ENCODE measurements at regions not wholly inside any gene's neighbourhood (a gene's known extent, or its start where the extent isn't known, plus 50 kb on each side); places are given as distances from the start of the nearest gene placed in this dataset.

- Mint-ChIP-seq H3K9me3 (ENCODE audit: unreplicated experiment) (no peaks in the 10 kb centered on the region), H3K4me1 (ENCODE audit: low read depth, unreplicated experiment) (no peaks in the 10 kb centered on the region), H3K4me3 (ENCODE audit: unreplicated experiment) (no peak overlapping the region), H3K36me3 (ENCODE audit: unreplicated experiment) (no peaks in the 10 kb centered on the region), H3K27ac (ENCODE audit: unreplicated experiment) (no peak overlapping the region), H3K27me3 (ENCODE audit: unreplicated experiment) (peaks cover 3% of the 10 kb centered on the region)
- no peak for TF ChIP-seq CTCF (IDR thresholded peaks at IDR 0.05; ENCODE audit: partially characterized antibody, unreplicated experiment)
- DNase-seq, result no peak
Measured at GRCh38 chr2:120926463-120927264, 191.0 kb downstream of the GLI2 start.

GRCh38 chr2:120927265-120927628 lies 191.6 kb downstream of the GLI2 start:
- peaks cover under 1% of the 10 kb centered on the region for H3K9me3 Mint-ChIP-seq (ENCODE audit: unreplicated experiment)
- H3K36me3 Mint-ChIP-seq (ENCODE audit: unreplicated experiment), result no peaks in the 10 kb centered on the region
- H3K4me1 Mint-ChIP-seq (ENCODE audit: low read depth, unreplicated experiment), result no peaks in the 10 kb centered on the region
- H3K27me3 Mint-ChIP-seq (ENCODE audit: unreplicated experiment), result peaks cover 3% of the 10 kb centered on the region
- H3K27ac Mint-ChIP-seq (ENCODE audit: unreplicated experiment), result no peak overlapping the region
- no peak overlapping the region for H3K4me3 Mint-ChIP-seq (ENCODE audit: unreplicated experiment)
- no peak for DNase-seq
- no peak for TF ChIP-seq CTCF (IDR thresholded peaks at IDR 0.05; ENCODE audit: partially characterized antibody, unreplicated experiment)

DNA sequence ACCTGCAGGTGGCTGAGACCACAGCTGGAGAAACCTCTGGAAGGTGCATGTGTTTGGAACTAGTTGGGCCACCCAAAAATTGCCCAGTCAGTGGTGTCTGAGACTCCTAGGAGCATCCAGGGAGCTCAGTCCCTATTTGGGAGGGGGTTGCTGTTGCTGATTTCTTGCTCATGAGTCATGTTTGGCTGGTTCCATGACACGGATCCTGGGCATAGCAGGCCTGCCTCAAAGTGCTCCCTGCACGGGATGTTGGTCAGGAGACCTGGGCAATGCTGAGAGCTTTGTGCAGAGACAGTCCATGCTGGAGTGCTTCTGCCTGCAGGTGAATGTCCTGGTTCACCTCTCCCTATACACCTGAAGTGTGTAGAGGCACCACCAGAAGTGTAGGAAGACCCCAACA lies 194.2 kb downstream of the GLI2 start:
- peaks cover 7% of the 10 kb centered on the region for H3K27me3 Mint-ChIP-seq (ENCODE audit: unreplicated experiment)
- H3K36me3 Mint-ChIP-seq (ENCODE audit: unreplicated experiment), result no peaks in the 10 kb centered on the region
- no peak for TF ChIP-seq CTCF (IDR thresholded peaks at IDR 0.05; ENCODE audit: partially characterized antibody, unreplicated experiment)
- peaks cover 11% of the 10 kb centered on the region for H3K4me1 Mint-ChIP-seq (ENCODE audit: low read depth, unreplicated experiment)
- no peak for DNase-seq
- peaks cover 5% of the 10 kb centered on the region for H3K9me3 Mint-ChIP-seq (ENCODE audit: unreplicated experiment)
- H3K27ac Mint-ChIP-seq (ENCODE audit: unreplicated experiment), result no peak overlapping the region
- no peak overlapping the region for H3K4me3 Mint-ChIP-seq (ENCODE audit: unreplicated experiment)

DNA sequence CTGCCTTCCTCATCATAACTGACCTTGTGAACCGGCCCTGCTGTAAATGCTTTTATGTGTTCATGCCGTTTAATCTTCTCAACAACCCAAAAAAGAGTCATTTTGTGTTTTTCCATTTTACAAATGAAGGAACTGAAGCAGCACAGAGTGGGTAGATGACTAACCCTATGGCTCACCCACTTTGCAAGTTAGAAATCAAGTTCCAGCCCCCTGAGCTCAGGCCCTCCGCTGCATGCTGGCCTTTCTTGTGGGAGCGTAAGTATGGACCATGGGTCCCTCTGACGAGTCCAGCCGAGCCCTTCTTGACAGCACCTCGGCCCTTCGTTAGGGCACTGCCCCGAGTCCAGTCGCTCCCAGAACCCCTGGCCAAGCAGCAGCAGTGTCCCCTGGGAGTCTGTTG lies 194.6 kb downstream of the GLI2 start:
- Mint-ChIP-seq H3K4me3 (ENCODE audit: unreplicated experiment) (no peak overlapping the region), H3K27me3 (ENCODE audit: unreplicated experiment) (peaks cover 7% of the 10 kb centered on the region), H3K9me3 (ENCODE audit: unreplicated experiment) (peaks cover 5% of the 10 kb centered on the region), H3K27ac (ENCODE audit: unreplicated experiment) (no peak overlapping the region), H3K36me3 (ENCODE audit: unreplicated experiment) (no peaks in the 10 kb centered on the region), H3K4me1 (ENCODE audit: low read depth, unreplicated experiment) (peaks cover 11% of the 10 kb centered on the region)
- TF ChIP-seq CTCF (IDR thresholded peaks at IDR 0.05; ENCODE audit: partially characterized antibody, unreplicated experiment), result no peak
- DNase-seq, result no peak

- Mint-ChIP-seq H3K27me3 (ENCODE audit: unreplicated experiment) (peaks cover 7% of the 10 kb centered on the region), H3K9me3 (ENCODE audit: unreplicated experiment) (peaks cover 5% of the 10 kb centered on the region), H3K4me3 (ENCODE audit: unreplicated experiment) (no peak overlapping the region), H3K27ac (ENCODE audit: unreplicated experiment) (no peak overlapping the region), H3K4me1 (ENCODE audit: low read depth, unreplicated experiment) (peaks cover 14% of the 10 kb centered on the region), H3K36me3 (ENCODE audit: unreplicated experiment) (no peaks in the 10 kb centered on the region)
- no peak for TF ChIP-seq CTCF (IDR thresholded peaks at IDR 0.05; ENCODE audit: partially characterized antibody, unreplicated experiment)
- no peak for DNase-seq
Measured at GRCh38 chr2:120930864-120931263, 195.2 kb downstream of the GLI2 start.
